Stimulated activated CD8-positive, alpha-beta memory T cell treated with anti-CD3 and anti-CD28 coated beads, Interleukin-4, amount 100 ng/mL, for 4 hours (primary cell): ENCODE measurements at regions not wholly inside any gene's neighbourhood (a gene's known extent, or its start where the extent isn't known, plus 50 kb on each side); places are given as distances from the start of the nearest gene placed in this dataset.

Source experiments
- DNase-seq, 2 donors: peaks; one replicate each; pipeline ENCODE4 v3.0.0-alpha.2; 2020; ENCODE audit warnings: low read depth in 2 of 2, low spot score in 1 of 2

DNA sequence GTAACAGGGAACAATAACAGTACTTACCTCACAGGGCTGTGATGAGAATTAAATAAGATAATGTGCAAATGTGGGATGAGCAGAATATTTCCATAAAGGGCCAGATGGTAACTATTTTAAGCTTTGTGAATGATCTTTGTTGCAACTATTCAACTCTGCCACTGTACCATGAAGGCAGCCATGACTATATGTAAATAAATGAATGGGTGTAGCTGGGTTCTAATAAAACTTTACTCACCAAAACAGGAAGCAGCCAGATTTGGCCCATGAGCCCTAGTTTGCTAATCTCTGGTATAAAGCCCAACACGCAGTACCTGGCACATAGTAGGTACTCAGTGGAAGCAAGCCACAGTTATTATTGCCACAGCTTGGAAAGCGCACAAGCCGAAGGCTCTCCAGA, 362.7 kb upstream of the PROK2 start:
- no peak for DNase-seq

DNA sequence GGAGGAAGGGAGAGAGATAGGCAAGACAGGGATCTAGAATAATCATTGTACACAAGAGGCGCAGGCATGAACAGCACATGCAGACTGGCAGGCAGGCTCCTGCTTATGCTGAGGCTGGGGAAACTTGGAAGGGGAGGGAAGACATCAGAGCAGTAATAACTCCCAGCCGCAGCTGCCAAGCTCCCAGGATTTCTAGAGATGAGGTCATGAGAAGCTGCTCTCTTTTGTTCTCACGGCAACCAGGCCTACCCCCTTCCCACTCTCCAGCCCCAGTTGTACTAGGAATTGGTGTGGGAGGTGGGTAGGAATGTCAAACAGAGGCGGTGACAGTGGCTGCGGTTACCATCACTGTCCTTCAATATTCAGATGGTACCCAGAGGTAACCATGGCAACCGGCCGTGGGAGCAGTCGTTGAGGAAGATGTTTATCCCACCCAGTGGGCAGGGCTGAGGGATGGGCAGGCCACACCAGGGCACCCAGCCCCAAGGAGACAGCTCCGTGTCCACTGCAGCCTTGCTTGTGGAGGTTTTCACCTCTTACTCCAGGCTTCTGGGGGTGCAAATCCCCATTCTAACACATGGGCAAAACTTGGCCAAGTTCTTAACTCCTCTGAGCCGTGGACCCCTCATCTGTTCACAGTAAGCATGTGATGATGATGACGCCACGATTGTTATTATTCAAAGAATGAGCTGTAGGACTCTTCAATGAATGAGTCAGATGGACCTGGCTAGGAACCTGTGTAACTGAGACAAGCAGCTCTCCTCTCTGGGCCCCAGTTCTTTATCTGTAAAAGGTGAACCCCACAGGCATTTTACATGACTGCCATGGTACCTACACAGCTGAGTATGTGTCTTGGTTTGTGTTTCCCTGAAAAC, 360.8 kb upstream of the PROK2 start:
- no peak for DNase-seq

DNA sequence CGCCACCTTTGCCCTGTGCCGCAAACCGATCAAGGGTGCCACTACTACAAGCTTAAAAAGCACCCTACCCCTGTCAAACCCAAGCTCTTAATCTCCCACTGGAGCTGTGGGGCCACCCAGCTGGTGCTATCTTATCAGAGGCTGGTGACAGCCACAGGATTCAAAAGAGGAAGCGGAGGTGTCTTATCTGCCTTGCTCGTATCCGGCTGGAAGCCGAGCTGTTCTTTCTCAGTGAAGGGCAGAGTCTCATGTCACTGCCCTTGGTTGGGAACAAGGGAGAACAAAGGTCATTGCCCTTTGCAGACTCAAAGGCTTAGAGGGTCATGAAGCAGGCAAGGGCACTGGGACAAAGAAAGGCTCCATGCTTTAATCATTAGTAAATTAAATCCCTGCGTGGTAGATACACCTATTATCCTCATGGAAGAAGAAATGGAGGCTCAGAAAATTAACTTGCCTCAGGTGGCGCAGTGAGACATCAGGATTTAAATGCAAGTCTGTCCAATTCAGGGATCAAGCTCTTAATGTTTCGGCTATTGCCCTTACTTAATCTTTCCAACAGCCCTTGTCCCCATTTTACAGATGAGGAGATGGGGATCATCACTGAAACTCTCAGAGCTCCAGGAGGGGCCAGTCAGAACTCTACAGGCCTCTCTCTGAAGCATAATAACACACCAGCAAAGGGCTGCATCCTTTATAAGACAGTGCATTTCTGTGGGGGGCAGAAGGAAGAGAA, 360.0 kb upstream of the PROK2 start:
- DNase-seq = no peak

DNA sequence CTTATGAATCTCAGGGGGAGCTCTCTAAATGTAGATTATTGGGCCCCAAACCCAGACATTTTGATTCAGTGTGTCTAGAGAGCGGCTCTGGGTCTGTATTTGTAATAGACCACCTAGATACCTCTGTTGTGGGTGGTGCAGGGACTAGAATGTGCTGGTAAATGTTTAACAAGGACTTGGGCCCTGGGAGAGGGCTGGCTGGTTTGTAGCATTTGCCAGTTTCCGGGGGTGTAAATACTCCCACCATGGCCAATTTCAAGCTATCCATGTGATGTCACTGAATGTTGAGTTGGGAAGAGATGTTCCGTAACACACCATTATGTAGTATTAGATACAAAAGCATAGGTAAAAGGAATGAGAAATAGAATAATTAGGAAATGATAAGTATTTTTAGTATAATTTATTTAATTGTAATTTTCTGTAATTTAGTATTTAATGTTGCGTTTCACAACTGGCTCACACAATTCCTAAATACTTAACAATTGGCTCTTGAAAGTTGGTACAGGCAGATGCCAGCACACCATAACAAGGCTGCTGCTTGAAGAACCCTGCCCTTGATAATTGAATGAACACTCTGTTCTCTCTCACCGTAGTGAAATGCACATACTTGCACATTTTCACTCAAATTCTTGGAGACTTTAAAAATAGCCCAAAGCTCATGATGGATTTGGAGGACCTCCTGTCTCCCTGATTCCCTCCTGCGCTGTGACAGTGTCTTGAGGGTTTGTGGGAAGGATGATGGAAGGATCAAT, 359.2 kb upstream of the PROK2 start:
- DNase-seq = no peak

DNA sequence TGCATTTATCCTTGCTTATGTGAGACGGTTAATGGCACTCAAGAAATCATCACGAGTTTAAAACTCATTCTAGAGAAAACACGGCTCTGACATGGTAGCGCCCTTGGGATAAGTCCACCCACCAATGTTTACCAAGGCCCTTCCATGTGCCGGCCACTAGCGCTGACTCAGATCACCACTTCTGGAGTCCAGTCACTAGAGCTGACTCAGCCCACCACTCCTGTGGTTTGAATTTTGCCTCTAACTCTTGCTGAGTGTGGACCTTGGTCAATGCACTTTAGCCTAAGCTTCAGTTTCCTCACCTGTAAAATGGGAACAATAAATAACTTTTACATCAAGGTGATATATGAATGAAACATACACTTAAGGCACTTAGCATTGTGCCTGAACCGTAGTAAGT, 358.4 kb upstream of the PROK2 start:
- DNase-seq = no peak

DNA sequence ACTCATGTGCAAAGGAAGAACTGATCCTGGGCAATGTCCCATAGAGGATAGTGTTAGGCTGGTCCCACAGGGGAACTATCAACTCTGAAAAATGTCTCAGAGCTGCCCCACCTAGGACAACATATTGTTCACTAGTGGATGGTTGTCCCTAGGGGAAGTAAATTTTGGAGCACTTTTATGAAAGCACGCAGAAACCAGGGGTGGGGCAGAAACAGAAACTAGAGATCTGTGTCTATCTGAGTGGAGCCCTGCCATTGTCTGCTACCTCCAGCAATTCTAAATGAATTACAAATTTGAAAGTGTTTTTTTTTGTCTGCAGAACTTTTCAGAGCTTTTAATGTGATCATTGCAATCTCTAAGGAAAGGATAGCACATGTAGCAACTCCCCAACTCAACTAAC, 357.1 kb upstream of the PROK2 start:
- DNase-seq = no peak

DNA sequence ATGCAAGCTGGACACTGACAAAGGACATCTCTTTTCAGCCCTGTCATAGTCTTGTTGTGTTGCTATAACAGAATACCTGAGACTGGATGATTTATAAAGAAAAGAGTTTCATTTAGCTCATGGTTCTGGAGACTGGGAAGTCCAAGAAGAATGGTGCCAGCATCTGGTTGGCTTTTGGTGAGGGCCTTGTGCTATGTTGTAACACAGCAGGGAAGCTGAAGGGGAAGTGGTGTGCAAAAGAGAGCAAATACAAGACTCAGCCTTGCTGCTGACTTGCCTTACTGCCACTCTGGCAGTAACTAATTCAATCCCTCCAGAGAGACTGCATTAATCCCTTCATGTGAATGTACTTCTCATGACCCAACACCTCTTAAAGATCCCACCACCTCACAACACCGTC, 356.3 kb upstream of the PROK2 start:
- no peak for DNase-seq

DNA sequence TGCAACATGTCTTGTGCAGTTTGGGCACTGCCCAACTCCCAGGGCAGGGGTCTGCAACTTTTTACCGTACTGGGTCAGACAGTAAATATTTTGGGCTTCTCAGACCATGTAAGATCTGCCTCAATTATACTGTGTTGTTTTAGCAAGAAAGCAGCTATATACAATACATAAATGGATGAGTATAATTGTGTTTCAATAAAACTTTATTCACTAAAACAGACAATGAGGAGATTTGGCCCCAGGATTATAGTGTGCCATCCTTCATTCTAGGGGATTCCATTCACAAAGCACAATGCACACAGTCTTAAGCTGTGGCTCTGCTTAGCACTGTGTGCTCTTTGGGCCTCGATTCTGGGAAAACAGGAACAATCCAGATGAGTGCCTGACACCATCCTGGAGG, 354.4 kb upstream of the PROK2 start:
- DNase-seq = no peak

DNA sequence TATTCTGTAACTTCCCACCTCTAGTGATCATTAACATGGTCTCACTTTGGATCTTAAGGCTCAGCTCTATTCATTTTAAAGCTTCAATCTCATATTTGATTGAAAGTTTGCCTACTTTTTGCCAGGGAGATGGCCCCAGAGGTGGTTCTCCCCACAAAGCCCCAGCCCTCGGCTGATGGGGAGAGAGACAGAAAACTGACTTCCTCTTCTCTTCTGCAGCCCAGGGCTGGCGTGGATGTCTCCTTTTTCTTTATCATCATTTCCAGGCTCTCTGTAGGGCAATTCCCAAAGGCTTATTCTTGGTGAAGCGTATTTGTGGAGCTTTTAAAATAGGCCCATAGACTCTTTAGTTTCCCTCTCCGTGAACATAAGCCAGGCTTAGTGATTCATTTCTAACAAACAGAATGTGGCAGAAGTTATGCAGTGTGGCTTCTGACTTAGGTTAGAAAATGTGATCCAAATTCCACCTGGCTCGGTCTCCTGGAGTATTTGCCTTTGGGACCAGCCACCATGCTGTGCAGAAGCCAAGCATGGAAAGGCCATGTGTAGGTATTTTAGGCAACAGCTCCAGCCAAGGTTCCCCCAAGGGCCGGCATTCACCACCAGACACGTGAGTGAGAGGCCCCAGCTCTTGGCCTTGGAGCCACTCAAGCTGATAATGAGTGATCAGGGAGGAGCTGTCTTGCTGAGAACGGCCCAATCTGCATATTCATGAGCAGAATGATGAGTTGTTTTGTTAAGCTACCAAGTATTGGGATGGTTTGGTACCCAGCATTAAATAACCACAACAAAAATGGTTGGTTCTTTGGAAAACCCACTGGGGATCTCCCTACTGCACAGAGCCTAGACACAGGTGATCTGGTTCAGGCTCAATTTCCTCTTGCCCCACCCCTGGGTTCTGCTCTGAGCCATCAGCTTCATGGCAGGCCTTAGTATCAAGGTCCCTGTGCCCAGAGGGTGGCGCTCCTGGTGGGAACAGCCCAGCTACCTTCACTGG, 353.2 kb upstream of the PROK2 start:
- DNase-seq = no peak

DNA sequence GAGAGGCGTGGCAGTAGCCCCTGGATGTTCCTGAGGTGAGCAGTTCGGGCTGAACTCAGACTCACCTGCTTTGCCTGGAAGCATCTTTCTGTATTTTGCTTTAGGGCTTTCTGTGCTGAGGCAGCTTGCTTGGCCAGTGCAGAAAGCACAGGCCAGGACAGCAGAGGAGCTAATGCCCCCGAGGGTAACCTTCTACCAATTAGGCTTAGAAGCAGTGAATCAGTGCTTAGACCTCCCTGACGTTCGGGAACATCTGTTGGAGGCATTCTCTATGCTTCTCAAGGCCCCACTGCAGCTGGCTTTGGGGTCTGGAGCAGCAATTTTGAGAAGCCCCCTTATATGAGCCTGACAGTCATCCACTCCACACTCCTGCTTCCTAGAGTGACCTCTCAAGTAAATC, 350.7 kb upstream of the PROK2 start:
- no peak for DNase-seq

DNA sequence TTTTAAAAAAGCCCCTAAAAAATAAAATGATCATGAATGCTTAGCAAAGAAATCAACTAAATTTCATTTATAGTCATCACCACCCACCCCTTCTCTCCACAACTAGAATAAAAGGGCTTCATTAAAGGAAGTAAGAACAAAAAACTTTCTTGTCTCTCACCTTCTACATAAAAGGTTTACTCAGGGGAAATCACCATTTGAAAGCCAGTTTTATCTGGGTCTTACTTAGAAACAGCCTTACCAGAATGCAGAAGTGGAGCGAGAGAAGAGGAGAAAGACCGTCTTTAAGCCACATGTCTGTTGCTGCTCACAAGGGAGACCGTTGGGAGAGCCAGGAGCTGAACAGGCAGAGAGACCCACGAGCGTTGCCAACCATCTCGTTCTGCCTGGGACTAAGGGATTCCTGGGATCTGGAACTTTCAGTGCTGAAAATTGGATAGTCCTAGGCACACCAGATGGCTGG, 350.1 kb upstream of the PROK2 start:
- no peak for DNase-seq

DNA sequence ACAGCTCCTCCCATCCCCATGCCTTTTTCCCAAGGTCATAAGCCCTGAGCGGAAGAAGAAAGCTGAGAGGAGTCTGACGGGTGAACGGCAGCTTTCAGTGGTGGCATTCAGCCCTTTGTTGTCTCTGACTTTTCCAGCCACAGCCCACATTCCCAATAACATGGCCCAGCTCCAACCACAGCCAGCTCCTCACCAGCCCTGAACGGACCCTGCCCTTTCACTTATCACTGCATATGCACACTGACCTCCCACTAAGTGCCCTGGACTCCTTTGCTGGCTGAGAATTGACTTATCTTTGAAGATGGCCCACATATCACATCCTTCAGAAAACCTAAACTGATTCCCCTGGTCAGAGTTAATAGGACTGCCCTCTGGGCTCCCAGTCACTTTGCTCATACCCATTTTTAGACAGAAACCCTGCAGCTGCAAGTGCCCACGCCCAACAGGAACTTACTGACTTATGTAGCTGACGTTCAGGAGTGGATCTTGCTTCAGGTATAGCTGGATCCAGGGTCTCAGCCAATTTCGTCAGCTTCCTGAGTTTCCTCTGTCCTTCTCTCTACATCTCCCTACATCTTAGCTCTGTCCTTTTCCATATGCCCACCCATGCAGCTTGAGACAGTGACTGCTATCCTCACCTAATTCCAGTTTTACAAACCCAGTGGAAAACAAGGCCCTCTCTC, 348.5 kb upstream of the PROK2 start:
- DNase-seq = no peak

DNA sequence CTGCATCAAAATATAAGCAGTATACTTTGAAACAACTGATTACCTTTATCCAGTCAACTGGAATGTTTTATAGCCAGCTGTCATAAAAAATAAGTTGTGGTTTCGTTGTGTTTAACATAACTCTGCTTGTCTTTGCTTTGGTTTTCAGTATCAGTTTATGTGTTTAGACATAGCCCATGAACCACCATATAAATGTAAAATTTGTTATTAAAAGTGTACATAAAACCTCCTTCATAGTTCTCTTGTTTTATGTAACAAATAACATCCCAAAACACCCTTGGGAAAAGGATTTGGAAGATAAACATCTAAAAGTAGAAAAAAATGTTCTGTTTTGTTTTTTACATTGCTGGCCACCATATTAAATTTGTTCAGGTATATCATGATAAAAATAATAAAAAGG, 347.0 kb upstream of the PROK2 start:
- no peak for DNase-seq

DNA sequence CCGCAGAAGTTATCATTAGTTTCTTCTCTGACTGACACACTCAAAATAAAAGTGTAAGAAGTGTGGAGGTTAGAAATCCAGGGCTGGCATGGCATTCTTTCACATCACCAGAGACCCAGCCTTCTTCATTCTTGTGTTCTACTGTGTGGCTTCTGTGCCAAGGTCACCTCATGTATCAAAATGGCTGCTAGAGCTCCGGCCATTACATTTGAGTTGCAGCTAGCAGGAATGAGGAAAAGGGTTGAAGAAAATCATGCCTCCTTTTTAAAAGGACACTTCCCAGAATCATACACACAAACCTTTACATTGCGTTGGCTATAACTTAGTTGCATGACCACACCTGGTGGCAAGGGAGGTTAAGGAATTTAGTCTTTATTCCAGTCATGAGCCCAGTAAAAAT, 345.6 kb upstream of the PROK2 start:
- DNase-seq = no peak

DNA sequence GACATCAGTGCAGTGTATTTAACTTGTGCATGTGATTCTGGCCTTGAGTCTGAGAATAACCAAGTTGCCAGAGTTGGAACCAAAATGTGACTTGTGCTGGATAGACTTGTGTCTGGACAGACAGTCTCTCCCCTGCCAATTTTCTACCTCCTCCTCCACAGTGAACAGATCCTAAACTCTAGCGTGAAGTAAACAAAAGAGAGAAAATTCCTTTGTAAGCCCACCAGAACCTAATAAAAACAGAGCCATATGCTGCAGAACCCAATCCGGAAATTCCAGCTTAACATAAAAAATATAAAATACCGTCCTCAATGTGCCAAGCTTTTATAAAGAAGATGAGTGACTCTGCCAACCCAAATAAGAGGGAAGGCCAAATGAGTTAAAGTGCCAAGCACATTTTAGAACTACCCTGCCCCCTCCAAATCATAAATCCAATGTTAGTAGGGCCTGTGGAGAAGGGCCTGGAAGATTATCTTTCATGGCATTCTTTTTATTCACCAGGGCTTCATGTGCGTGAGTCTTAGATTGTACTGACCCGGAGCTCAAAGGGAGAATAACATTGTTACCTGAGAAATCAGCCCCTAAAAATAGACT, 344.6 kb upstream of the PROK2 start:
- no peak for DNase-seq

DNA sequence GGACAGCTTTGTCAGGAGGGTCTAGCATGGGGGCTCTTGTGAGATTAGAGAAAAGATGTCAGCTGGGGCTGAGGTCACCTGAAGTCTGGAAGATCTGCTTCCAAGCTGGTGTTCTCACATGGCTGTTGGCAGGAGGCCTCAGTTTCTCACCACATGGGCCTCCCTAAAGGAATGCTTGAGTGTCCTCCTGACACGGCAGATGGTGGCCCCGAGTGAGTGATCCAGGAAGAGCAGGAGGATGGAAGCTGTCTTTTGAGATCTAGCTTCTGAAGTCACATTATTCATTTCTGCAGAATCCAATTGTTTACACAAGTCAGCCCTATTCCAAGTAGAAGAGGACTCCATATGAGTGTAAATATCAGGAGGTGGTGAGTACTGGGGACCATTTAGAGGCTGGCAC, 344.0 kb upstream of the PROK2 start:
- no peak for DNase-seq

DNA sequence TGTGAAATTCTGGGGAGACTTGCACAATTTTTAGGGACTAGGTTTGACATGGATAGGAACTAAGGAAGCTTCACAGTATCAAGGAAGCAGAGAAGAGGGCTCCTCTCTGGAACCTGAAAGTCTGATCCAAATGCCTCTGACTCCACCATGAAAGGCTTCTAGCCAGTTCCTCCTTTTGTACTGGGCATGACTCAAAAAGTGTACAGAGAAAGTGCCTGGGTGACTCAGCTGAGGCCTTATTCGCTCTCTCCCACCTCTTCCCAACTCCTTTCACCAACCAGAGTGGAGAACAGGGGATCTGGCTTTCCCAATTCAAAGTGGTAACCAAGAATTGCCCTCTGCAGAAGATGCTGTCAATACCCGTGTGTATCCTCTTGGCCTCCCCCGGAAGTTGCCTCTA, 342.9 kb upstream of the PROK2 start:
- no peak for DNase-seq

DNA sequence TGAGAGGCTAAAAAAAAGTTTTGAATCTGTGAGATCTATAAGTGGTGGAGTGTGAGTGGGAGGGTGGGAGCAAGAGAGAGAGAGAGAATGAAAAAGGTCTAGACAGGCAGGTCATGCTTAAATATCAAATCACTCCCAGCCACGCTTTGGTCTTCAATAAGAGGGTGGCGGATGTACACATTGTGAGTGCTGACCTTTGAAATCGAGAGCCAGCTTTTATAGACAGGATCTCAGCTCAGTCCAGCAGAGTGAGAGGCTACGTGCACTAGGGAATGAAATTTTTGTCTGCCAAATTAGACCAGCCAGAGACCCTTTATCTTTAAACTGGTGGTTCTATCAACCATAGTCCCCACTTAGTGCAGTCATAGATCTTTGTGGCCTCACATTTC, 342.3 kb upstream of the PROK2 start:
- DNase-seq = no peak

DNA sequence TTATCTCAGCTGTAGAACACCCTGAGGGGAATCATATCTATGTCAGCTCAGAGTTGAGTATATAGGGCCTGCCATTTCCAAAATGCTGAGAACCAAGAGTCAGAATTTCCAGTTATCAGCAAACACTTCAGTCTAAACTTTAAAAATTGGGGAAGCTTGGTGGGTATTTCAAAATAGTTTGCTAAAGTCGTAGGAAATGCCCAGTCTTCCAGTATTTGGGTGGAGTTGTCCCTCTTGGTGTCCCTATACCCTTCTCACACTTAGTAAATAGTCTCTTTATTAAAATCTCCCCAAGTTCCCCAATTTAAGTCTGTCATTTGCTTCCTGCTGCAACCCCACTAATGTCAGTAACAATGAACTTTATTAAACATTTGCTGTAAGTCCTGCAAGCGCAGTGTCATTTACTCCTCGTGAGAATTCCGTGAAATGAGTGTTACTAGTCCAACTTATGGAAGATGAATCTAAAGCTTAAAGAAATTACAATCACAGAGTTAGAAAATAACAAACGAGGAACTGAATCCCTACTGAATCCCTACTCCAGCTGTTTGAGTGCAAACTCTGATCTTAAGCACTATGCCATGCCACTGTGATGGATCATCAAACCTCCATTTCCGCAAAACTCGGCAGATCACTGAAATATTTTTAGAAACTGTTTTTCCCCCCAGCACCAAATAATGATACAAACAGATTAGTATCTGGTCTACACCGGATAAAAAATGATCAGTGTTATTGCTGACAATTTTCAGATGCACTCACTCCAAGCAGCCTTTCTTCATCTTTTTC, 341.7 kb upstream of the PROK2 start:
- no peak for DNase-seq
